Coronary artery (tissue), 2 donors: ENCODE measurements at regions not wholly inside any gene's neighbourhood (a gene's known extent, or its start where the extent isn't known, plus 50 kb on each side); places are given as distances from the start of the nearest gene placed in this dataset.

Source experiments
- DNase-seq: peaks from one replicate; pipeline ENCODE4 v3.0.0-alpha.2; 2017; ENCODE audit warnings: low spot score
- H3K27ac ChIP-seq, 2 donors: fragments of 200-600 bp; sonication (generic); one replicate each; pipeline ENCODE4 v1.5.1; 2016 to 2019
- H3K4me3 ChIP-seq: fragments of 200-600 bp; sonication (generic); 2 replicates; pipeline ENCODE4 v1.5.1; 2016; ENCODE audit warnings: mild to moderate bottlenecking, moderate library complexity
- TF ChIP-seq, protein P1 (sequence below): fragments of 200-600 bp; sonication (generic); IDR thresholded peaks from one replicate; pipeline ENCODE4 v1.5.1; 2019; ENCODE audit warnings: antibody characterized with exemption

DNA sequence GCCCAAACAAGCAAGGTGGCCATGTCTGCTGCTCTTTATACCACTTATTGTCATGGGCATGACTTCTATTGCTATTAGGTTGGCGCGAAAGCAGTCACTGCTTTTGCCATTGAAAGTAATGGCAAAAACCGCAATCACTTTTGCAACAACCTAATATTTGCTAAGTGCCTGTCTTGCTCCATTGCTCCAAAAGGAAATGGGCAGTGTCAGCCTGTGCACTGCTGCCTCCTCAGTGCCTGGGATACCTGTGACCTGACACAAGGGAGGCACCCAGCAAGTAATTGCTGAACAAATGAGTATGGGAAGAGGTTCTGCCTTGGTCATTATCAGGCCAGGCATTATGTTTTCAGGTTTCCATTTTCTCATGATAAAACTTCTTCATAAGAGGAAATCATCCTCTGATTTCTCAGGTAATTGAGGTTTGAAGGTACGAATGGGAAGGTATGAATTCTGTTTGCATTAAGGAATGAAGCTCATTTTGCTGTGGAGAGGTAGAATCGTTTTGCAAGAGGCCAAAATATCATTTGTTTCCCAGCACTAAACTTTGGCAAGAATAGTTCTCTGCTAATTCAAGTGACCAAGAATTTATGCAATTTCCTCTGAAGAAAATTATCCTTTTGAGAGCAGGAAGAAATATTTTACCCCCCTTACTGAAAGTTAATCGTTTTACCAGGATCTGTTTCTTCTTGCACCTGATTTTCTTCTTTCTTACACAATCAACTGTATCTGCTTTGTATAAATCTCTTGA, 128.4 kb upstream of the SPRY2 start:
- peak overlapping the region; percentile 84 to 94 for H3K27ac ChIP-seq
- peak overlapping the region; percentile 22 for H3K4me3 ChIP-seq
- TF ChIP-seq, protein P1, sequence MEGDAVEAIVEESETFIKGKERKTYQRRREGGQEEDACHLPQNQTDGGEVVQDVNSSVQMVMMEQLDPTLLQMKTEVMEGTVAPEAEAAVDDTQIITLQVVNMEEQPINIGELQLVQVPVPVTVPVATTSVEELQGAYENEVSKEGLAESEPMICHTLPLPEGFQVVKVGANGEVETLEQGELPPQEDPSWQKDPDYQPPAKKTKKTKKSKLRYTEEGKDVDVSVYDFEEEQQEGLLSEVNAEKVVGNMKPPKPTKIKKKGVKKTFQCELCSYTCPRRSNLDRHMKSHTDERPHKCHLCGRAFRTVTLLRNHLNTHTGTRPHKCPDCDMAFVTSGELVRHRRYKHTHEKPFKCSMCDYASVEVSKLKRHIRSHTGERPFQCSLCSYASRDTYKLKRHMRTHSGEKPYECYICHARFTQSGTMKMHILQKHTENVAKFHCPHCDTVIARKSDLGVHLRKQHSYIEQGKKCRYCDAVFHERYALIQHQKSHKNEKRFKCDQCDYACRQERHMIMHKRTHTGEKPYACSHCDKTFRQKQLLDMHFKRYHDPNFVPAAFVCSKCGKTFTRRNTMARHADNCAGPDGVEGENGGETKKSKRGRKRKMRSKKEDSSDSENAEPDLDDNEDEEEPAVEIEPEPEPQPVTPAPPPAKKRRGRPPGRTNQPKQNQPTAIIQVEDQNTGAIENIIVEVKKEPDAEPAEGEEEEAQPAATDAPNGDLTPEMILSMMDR: no peak
- DNase-seq: no peak

DNA sequence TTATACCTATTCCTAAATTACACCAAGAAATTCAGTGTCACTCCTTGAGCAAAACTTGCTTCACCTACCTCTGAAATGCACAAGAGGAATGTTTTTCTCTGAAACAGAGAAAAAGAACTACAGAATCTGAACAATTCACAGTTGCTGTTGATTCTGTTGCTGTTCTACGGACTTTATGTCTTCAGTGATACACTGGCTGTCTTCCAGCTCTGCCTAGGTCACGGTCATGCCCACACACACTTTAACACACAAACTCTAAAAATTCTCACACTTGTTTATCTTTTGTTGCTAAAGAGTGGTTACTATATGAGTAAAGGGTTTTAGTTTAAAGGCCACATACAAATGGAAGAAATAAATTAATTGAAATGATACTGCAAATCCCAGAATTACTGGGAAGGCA, 124.4 kb upstream of the SPRY2 start:
- TF ChIP-seq, protein P1: no peak
- DNase-seq: no peak
- no peak overlapping the region for H3K27ac ChIP-seq
- H3K4me3 ChIP-seq: no peak overlapping the region

DNA sequence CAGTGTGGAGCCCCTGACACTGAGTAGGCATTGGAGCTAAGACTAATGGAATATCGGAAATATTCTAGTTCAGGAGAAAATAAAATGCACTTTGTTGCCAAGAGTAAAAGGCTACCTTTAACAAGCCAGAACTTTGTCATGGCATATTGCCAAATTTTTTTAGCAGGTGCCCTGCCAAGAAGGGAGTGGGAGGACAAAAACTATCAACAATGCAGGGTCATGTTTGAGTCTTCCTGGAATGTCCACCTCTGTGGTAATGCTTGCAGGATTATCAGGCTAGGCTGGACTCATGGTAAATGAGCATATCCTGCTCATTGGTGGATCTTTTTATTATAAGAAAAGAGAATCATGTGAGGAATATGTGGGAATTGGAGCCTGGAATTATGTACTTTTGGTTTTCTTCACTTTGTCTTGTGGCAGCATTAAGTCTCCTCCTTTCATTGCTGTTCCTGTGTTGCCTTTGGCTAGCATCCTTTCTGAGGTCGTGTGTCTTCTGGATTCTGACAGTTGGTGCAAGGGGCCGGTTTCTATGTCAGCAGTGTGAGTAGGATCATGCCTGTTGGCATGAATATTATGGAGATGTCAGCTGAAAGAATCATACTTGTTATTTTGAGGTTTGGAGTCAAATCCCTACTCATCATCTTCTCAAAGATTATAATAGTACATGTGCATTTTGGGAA, 122.9 kb upstream of the SPRY2 start:
- Histone ChIP-seq H3K27ac (peak overlapping the region in 1 of 2 donors; percentile 40), H3K4me3 (no peak overlapping the region)
- TF ChIP-seq, protein P1: no peak
- DNase-seq: no peak

DNA sequence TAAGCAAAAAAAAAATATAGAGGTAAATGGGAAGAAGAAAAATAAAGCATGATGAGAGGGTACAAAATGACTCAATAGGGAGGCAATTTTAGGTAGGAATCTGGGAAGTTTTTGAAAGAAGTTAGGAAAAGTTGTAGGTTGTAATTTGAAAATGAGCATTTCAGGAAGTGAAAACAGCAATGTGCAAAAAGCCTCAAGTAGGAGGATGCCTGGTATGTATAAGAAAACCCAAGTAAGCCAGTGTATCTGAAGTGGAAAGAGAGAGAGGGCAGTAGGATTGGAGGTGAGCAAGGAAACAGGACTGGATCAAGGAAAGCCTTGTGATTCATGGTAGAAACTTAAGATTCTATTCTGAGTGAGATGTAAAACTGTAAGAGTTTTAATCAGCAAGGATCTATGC, 121.6 kb upstream of the SPRY2 start:
- Histone ChIP-seq H3K4me3 (no peak overlapping the region), H3K27ac (no peak overlapping the region)
- no peak for DNase-seq
- TF ChIP-seq, protein P1: no peak

DNA sequence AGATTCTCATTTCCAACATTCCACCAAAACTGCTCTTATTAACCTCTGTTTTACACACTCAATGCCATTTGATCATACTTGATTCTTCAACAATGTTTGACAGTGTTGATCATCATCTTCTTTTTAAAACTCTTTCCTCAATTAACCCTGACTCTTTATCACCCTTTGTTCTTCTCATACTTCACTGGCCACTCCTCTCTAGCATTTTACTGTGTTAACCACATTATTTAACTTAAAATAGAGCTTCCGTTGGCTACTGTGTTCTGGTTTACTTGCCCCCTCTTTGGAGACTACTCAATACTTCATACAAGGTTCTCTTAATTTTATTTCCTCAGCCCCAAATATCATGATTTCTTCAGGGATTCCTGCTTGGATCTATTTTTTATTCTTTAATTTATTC, 121.1 kb upstream of the SPRY2 start:
- TF ChIP-seq, protein P1: no peak
- Histone ChIP-seq H3K4me3 (no peak overlapping the region), H3K27ac (no peak overlapping the region)
- no peak for DNase-seq

DNA sequence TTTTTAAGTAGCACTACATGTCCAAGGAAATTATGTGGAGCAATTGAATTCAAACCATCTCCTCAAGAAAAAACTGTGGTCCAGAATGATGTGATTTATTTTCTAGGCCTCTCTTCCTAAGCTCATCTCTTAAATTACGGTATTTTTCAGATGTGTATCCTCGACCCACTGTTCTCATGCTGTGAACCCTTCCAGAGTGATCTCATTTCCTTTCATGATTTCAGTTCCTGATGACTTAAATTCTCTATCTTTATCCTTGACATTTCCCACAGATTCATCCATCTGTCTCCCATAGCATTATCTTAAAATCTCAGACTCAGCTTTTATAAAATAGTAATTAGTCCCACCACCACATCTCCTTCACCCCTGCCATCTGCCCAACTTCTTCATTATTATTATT, 117.6 kb upstream of the SPRY2 start:
- Histone ChIP-seq H3K4me3 (no peak overlapping the region), H3K27ac (no peak overlapping the region)
- no peak for DNase-seq
- TF ChIP-seq, protein P1: no peak

DNA sequence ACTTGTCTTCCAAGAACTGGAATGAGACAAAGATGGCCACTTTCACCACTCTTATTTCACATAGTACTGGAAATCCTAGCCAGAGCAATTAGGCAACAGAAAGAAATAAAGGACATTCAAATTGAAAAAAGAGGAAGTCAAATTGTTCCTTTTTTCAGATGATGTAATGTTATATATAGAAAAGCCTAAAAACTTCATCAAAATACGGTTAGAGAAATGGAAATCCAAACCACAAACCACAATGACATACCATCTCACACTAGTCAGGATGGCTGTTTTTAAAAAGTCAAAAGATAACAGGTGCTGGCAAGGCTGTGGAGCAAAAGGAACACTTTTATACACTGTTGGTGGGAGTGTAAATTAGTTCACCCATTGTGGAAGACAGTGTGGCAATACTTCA, 113.3 kb upstream of the SPRY2 start:
- H3K27ac ChIP-seq: no peak overlapping the region
- no peak for DNase-seq
- TF ChIP-seq, protein P1: no peak
- H3K4me3 ChIP-seq: no peak overlapping the region
